ENCODE measurements at regions not wholly inside any gene's neighbourhood (a gene's known extent, or its start where the extent isn't known, plus 50 kb on each side); places are given as distances from the start of the nearest gene placed in this dataset.

- H3K27ac ChIP-seq (ENCODE audit: control insufficient read depth, insufficient read depth, low read length), result no peak overlapping the region
- no peak overlapping the region for H3K9ac ChIP-seq (ENCODE audit: control insufficient read depth, extremely low read depth, insufficient read depth, low read length)
- H3K4me2 ChIP-seq (ENCODE audit: control insufficient read depth, extremely low read depth, insufficient read depth, low read depth, low read length), result no peak overlapping the region
- H3K4me1 ChIP-seq (ENCODE audit: control insufficient read depth, extremely low read depth, insufficient read depth, low read length), result no peaks in the 10 kb centered on the region
- no peaks in the 10 kb centered on the region for H3K9me3 ChIP-seq (ENCODE audit: control insufficient read depth, low read depth, low read length)
- H3K27me3 ChIP-seq (ENCODE audit: control insufficient read depth, extremely low read depth, insufficient read depth, low read length), result no peaks in the 10 kb centered on the region
- H3K36me3 ChIP-seq (ENCODE audit: control insufficient read depth in 2 of 2, extremely low read depth in 1 of 2, insufficient read depth in 2 of 2, low read length in 2 of 2), result no peaks in the 10 kb centered on the region
- TF ChIP-seq CTCF (optimal IDR thresholded peaks at IDR 0.05 in 1 of 3, IDR thresholded peaks at IDR 0.05 in 1 of 3, conservative IDR thresholded peaks at IDR 0.05 in 1 of 3; ENCODE audit: extremely low read depth in 1 of 3, insufficient read depth in 2 of 3, low read length in 3 of 3) (no peak), EZH2 (IDR thresholded peaks at IDR 0.05; ENCODE audit: low read length) (no peak)
- DNase-seq (ENCODE audit: low read depth, low spot score) (no peak), FAIRE-seq (no peak)
- no peaks in the 10 kb centered on the region for H4K20me1 ChIP-seq (ENCODE audit: control insufficient read depth, extremely low read depth, insufficient read depth, low read length)
- H3K9me1 ChIP-seq (ENCODE audit: control insufficient read depth, extremely low read depth, insufficient read depth, low read length), result no peaks in the 10 kb centered on the region
- dilution Hi-C loops (cut with MboI; ENCODE audit: extremely low pct_ligation_motif_present, low sequenced_read_pairs), result no loop called here
- H3K4me3 ChIP-seq (ENCODE audit: control insufficient read depth in 2 of 3, extremely low read depth in 1 of 3, insufficient read depth in 2 of 3, low read depth in 1 of 3, low read length in 3 of 3), result no peak overlapping the region
- no peaks in the 10 kb centered on the region for H3K79me2 ChIP-seq (ENCODE audit: control insufficient read depth, insufficient read depth, low read length)
- no peak overlapping the region for H2AFZ ChIP-seq (ENCODE audit: control insufficient read depth, low read length)
Measured at GRCh38 chr16:63069047-63069446, 1032.8 kb upstream of the CDH8 start.

- Histone ChIP-seq H3K4me1 (ENCODE audit: control insufficient read depth, extremely low read depth, insufficient read depth, low read length) (no peaks in the 10 kb centered on the region), H3K36me3 (ENCODE audit: control insufficient read depth in 2 of 2, extremely low read depth in 1 of 2, insufficient read depth in 2 of 2, low read length in 2 of 2) (no peaks in the 10 kb centered on the region), H3K4me3 (ENCODE audit: control insufficient read depth in 2 of 3, extremely low read depth in 1 of 3, insufficient read depth in 2 of 3, low read depth in 1 of 3, low read length in 3 of 3) (no peak overlapping the region), H3K9me3 (ENCODE audit: control insufficient read depth, low read depth, low read length) (no peaks in the 10 kb centered on the region), H3K27ac (ENCODE audit: control insufficient read depth, insufficient read depth, low read length) (no peak overlapping the region), H3K9me1 (ENCODE audit: control insufficient read depth, extremely low read depth, insufficient read depth, low read length) (no peaks in the 10 kb centered on the region), H3K27me3 (ENCODE audit: control insufficient read depth, extremely low read depth, insufficient read depth, low read length) (no peaks in the 10 kb centered on the region), H3K79me2 (ENCODE audit: control insufficient read depth, insufficient read depth, low read length) (no peaks in the 10 kb centered on the region), H2AFZ (ENCODE audit: control insufficient read depth, low read length) (no peak overlapping the region), H3K9ac (ENCODE audit: control insufficient read depth, extremely low read depth, insufficient read depth, low read length) (no peak overlapping the region), H4K20me1 (ENCODE audit: control insufficient read depth, extremely low read depth, insufficient read depth, low read length) (no peaks in the 10 kb centered on the region), H3K4me2 (ENCODE audit: control insufficient read depth, extremely low read depth, insufficient read depth, low read depth, low read length) (no peak overlapping the region)
- TF ChIP-seq EZH2 (IDR thresholded peaks at IDR 0.05; ENCODE audit: low read length), result no peak
- TF ChIP-seq CTCF (optimal IDR thresholded peaks at IDR 0.05 in 1 of 3, IDR thresholded peaks at IDR 0.05 in 1 of 3, conservative IDR thresholded peaks at IDR 0.05 in 1 of 3; ENCODE audit: extremely low read depth in 1 of 3, insufficient read depth in 2 of 3, low read length in 3 of 3), result no peak
- DNase-seq (ENCODE audit: low read depth, low spot score) (no peak), FAIRE-seq (no peak)
- dilution Hi-C loops (cut with MboI; ENCODE audit: extremely low pct_ligation_motif_present, low sequenced_read_pairs), result no loop called here
Measured at GRCh38 chr16:63067141-63067540, 1030.9 kb upstream of the CDH8 start.

Data from keratinocyte (primary cell).